Stomach (tissue), 8 donors: ENCODE measurements at regions not wholly inside any gene's neighbourhood (a gene's known extent, or its start where the extent isn't known, plus 50 kb on each side); places are given as distances from the start of the nearest gene placed in this dataset.

Source experiments
- DNase-seq, 2 donors: peaks; one replicate each; pipeline versions ENCODE4 v3.0.0 to v3.0.0-alpha.2; 2013 to 2019
- H3K27ac ChIP-seq, 5 donors: fragments of 200-600 bp in 4 of 5; sonication (generic) in 4 of 5; one replicate each; pipeline ENCODE4 v1.5.1; 2013 to 2019; ENCODE audit warnings: mild to moderate bottlenecking in 1 of 5, moderate library complexity in 1 of 5
- H3K27me3 ChIP-seq, 3 donors: fragments of 200-600 bp; sonication (generic); one replicate each; pipeline ENCODE4 v1.5.1; 2017 to 2019; ENCODE audit warnings: mixed run types in 1 of 3
- H3K36me3 ChIP-seq, 4 donors: fragments of 200-600 bp; sonication (generic); 1 replicate in 3 of 4; 2 replicates in 1 of 4; pipeline ENCODE4 v1.5.1; 2016 to 2019
- H3K4me1 ChIP-seq, 4 donors: fragments of 200-600 bp; sonication (generic); one replicate each; pipeline ENCODE4 v1.5.1; 2016 to 2019
- H3K4me3 ChIP-seq, 4 donors: fragments of 200-600 bp; sonication (generic) in 3 of 4; one replicate each; pipeline ENCODE4 v1.5.1; 2016 to 2019; ENCODE audit warnings: mild to moderate bottlenecking in 1 of 4
- H3K9me3 ChIP-seq, 4 donors: fragments of 200-600 bp; sonication (generic); one replicate each; pipeline ENCODE4 v1.5.1; 2016 to 2019
- EP300 ChIP-seq: sonication (generic); formaldehyde crosslinking; IDR thresholded peaks from one replicate; pipeline ENCODE4 v1.6.1; 2017; ENCODE audit warnings: antibody characterized with exemption
- POLR2A ChIP-seq, 4 donors: fragments of 450-650 bp; IDR thresholded peaks; one replicate each; pipeline ENCODE4 v1.6.1; 2016; ENCODE audit warnings: antibody characterized with exemption in 4 of 4, control low read depth in 2 of 4, mild to moderate bottlenecking in 1 of 4, moderate library complexity in 1 of 4
- POLR2AphosphoS5 ChIP-seq, 3 donors: sonication (generic); formaldehyde crosslinking; IDR thresholded peaks; one replicate each; pipeline ENCODE4 v1.6.1; 2016; ENCODE audit warnings: antibody characterized with exemption in 3 of 3
- WGBS, 5 donors: extraction: QIAGEN DNeasy Blood & Tissue Kit in 3 of 5; methylation state at CpG; one replicate each; pipeline versions ENCODE4 v1.1.5 to v1.1.7; 2013 to 2018; 5-methylcytosine and 5-hydroxymethylcytosine counted together
- intact Hi-C: fragments of 100-400 bp; cut with DNase I; formaldehyde crosslinking; loops from one replicate; pipeline ENCODE4 v1.15.1; 2023; ENCODE audit warnings: low total_unique reads
- TF ChIP-seq, protein P1 (sequence below), 7 experiments: fragments of 450-650 bp in 4 of 7; fragments of 200-600 bp in 3 of 7; sonication (generic) in 3 of 7; IDR thresholded peaks; one replicate each; pipeline ENCODE4 v1.5.1; 2016 to 2019; ENCODE audit warnings: antibody characterized with exemption in 7 of 7, control low read depth in 2 of 7, mild to moderate bottlenecking in 1 of 7
- donor health status: healthy with polysubstance abuse.
- donor health status: Bipolar disorder and iron deficiency.
- donor health status: healthy.

DNA sequence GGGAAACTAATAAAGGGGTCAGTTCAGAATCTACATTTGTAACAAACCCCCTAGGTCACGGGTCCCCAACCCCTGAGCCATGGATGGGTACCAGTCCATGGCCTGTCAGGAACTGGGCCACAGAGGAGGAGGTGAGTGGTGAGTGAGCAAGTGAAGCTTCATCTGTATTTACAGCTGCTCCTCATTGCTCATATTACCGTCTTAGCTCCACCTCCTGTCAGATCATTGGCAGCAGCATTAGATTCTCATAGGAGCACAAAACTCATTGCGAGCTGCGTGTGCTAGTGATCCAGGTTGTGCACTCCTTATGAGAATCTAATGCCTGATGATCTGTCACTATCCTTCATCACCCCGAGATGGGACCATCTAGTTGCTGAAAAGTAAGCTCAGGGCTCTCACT, 88.4 kb upstream of the MPP7 start:
- peaks cover 0 to 6% (median 3%) of the 10 kb centered on the region in 4 donors for H3K4me1 ChIP-seq
- H3K4me3 ChIP-seq = no peak overlapping the region
- intact Hi-C loops = no loop called here
- no peak overlapping the region for H3K27ac ChIP-seq
- H3K27me3 ChIP-seq = no peaks in the 10 kb centered on the region
- TF ChIP-seq POLR2A (IDR thresholded peaks at IDR 0.05) (no peak), EP300 (no peak), POLR2AphosphoS5 (IDR thresholded peaks at IDR 0.05) (no peak)
- TF ChIP-seq, protein P1, sequence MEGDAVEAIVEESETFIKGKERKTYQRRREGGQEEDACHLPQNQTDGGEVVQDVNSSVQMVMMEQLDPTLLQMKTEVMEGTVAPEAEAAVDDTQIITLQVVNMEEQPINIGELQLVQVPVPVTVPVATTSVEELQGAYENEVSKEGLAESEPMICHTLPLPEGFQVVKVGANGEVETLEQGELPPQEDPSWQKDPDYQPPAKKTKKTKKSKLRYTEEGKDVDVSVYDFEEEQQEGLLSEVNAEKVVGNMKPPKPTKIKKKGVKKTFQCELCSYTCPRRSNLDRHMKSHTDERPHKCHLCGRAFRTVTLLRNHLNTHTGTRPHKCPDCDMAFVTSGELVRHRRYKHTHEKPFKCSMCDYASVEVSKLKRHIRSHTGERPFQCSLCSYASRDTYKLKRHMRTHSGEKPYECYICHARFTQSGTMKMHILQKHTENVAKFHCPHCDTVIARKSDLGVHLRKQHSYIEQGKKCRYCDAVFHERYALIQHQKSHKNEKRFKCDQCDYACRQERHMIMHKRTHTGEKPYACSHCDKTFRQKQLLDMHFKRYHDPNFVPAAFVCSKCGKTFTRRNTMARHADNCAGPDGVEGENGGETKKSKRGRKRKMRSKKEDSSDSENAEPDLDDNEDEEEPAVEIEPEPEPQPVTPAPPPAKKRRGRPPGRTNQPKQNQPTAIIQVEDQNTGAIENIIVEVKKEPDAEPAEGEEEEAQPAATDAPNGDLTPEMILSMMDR (IDR thresholded peaks at IDR 0.05) = no peak
- 83 to 90% (median 85%) methylated on average over 5 of the region's 5 CpGs for WGBS, 5 donors
- no peak for DNase-seq
- no peaks in the 10 kb centered on the region for H3K9me3 ChIP-seq
- no peaks in the 10 kb centered on the region for H3K36me3 ChIP-seq

DNA sequence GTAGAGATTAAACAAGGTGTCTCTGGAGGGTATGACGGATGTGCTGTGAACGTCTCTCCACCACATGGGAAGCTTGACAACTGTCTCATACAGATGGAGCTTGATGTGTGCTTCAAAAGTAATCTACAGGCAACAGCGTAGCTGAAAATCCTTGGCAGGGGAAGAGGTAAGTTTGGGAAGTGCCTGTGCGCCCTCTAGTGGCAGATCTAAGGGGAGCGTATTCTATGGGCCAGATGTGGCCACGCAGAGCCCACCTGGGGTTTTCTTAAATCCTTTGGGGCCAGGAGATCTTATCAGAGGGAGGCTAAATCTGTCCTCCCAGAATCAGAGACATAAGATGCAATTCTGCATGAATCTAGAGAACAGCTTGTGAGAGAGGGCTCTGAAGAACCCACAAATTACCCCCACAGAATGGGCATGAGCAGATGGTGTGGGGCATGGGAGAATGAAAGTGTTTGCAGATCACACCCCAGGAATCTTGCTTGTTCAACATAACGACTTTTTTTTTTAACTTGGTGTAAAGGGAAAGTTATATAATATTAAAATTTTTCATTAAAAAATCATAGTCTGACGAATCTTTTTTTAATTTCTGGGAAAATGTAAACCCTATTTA, 91.2 kb upstream of the MPP7 start:
- WGBS, 5 donors = 11 to 15% (median 13%) methylated on average over 8 of the region's 8 CpGs
- TF ChIP-seq POLR2AphosphoS5 (IDR thresholded peaks at IDR 0.05) (no peak), POLR2A (IDR thresholded peaks at IDR 0.05) (no peak), EP300 (no peak)
- TF ChIP-seq, protein P1 (IDR thresholded peaks at IDR 0.05) = peak in 5 of 7 experiments; percentile 59 to 92 (median 80)
- DNase-seq = peak; percentile 71 to 87
- Histone ChIP-seq H3K4me3 (no peak overlapping the region), H3K27ac (no peak overlapping the region), H3K27me3 (no peaks in the 10 kb centered on the region), H3K9me3 (no peaks in the 10 kb centered on the region), H3K36me3 (no peaks in the 10 kb centered on the region), H3K4me1 (peaks cover 0 to 8% (median 3%) of the 10 kb centered on the region in 4 donors)
- intact Hi-C loops = no loop called here

DNA sequence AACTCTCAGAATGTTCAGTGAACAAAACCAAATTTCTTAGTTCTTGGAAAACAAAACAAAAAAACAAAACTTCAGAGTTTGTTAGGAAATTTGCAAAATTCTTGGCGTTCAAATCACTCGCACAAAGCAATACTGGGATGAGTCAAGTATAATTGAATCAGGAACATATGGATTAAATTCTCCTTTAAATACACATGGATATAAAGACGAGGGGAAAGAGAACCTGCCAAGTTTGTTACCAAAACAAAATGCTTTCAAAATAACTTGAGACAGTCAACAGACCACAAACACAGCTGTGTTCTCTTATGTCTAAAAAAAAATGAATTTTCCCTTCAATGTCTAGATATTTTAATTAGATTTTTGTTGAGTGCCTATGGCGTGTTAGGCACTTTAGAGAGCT, 93.5 kb upstream of the MPP7 start:
- TF ChIP-seq EP300 = no peak
- no peak for TF ChIP-seq POLR2AphosphoS5 (IDR thresholded peaks at IDR 0.05)
- no peak for TF ChIP-seq POLR2A (IDR thresholded peaks at IDR 0.05)
- TF ChIP-seq, protein P1 (IDR thresholded peaks at IDR 0.05) = no peak
- Histone ChIP-seq H3K27ac (no peak overlapping the region), H3K27me3 (no peaks in the 10 kb centered on the region), H3K9me3 (no peaks in the 10 kb centered on the region), H3K4me1 (peaks cover 0 to 11% (median 3%) of the 10 kb centered on the region in 4 donors), H3K4me3 (no peak overlapping the region), H3K36me3 (no peaks in the 10 kb centered on the region)
- intact Hi-C loops = no loop called here
- DNase-seq = no peak
- WGBS, 5 donors = 64 to 78% (median 73%) methylated on average over 4 of the region's 4 CpGs

GRCh38 chr10:28397229-28397628, 94.4 kb upstream of the MPP7 start:
- TF ChIP-seq POLR2AphosphoS5 (IDR thresholded peaks at IDR 0.05) = no peak
- TF ChIP-seq EP300 = no peak
- TF ChIP-seq, protein P1 (IDR thresholded peaks at IDR 0.05) = no peak
- TF ChIP-seq POLR2A (IDR thresholded peaks at IDR 0.05) = no peak
- intact Hi-C loops = no loop called here
- Histone ChIP-seq H3K4me1 (peaks cover 0 to 11% (median 3%) of the 10 kb centered on the region in 4 donors), H3K4me3 (no peak overlapping the region), H3K36me3 (no peaks in the 10 kb centered on the region), H3K27me3 (no peaks in the 10 kb centered on the region), H3K9me3 (no peaks in the 10 kb centered on the region), H3K27ac (no peak overlapping the region)
- WGBS, 5 donors = 91 to 96% (median 93%) methylated on average over 6 of the region's 6 CpGs
- DNase-seq = no peak
